ENCODE measurements at regions not wholly inside any gene's neighbourhood (a gene's known extent, or its start where the extent isn't known, plus 50 kb on each side); places are given as distances from the start of the nearest gene placed in this dataset.

DNA sequence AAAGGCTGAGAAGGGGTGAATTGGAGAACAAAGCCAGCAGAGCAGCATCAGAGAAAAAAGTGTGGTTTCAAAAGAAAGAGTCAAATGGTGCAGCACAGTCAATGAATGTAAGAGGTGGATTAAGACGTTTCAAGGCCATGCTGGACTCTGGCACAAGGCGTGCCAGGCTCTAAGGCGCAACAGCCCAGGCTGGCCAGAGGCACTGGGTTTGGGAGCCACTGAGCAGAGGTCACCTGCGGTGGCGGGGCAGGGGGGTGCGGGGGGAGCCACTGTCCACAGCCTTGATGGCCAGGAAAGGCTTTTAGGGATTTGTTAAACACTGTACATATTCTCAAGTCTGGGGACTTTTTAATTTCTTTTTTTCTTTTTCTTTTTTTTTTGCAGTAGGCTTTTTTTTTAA, 222.5 kb upstream of the FAT1 start:
- no peak overlapping the region for H3K27ac ChIP-seq (ENCODE audit: low read depth in 1 of 2, low read length in 1 of 2)
- ATAC-seq (ENCODE audit: insufficient read depth, low FRiP score) (no peak), DNase-seq (no peak)
- no peaks in the 10 kb centered on the region for H3K9me3 ChIP-seq (ENCODE audit: control insufficient read depth in 4 of 4, insufficient read depth in 3 of 4, low read length in 3 of 4)
- 93 to 97% methylated on average over 6 of the region's 6 CpGs for WGBS, 2 donors
- H3K27me3 ChIP-seq (ENCODE audit: control insufficient read depth in 3 of 3, insufficient read depth in 3 of 3, low read length in 2 of 3) = no peaks in the 10 kb centered on the region
- no peak overlapping the region for H3K9ac ChIP-seq (ENCODE audit: insufficient read depth in 1 of 2, low read length in 2 of 2)
- H3K36me3 ChIP-seq (ENCODE audit: control insufficient read depth in 4 of 4, insufficient read depth in 4 of 4, low read length in 4 of 4) = no peaks in the 10 kb centered on the region
- TF ChIP-seq, protein P1, sequence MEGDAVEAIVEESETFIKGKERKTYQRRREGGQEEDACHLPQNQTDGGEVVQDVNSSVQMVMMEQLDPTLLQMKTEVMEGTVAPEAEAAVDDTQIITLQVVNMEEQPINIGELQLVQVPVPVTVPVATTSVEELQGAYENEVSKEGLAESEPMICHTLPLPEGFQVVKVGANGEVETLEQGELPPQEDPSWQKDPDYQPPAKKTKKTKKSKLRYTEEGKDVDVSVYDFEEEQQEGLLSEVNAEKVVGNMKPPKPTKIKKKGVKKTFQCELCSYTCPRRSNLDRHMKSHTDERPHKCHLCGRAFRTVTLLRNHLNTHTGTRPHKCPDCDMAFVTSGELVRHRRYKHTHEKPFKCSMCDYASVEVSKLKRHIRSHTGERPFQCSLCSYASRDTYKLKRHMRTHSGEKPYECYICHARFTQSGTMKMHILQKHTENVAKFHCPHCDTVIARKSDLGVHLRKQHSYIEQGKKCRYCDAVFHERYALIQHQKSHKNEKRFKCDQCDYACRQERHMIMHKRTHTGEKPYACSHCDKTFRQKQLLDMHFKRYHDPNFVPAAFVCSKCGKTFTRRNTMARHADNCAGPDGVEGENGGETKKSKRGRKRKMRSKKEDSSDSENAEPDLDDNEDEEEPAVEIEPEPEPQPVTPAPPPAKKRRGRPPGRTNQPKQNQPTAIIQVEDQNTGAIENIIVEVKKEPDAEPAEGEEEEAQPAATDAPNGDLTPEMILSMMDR (IDR thresholded peaks at IDR 0.05; ENCODE audit: control extremely low read depth, extremely low read depth) = no peak
- peaks cover 0 to 35% (median 18%) of the 10 kb centered on the region in 5 donors for H3K4me1 ChIP-seq (ENCODE audit: control insufficient read depth in 5 of 5, insufficient read depth in 5 of 5, low read length in 5 of 5)
- H3K4me3 ChIP-seq = no peak overlapping the region

DNA sequence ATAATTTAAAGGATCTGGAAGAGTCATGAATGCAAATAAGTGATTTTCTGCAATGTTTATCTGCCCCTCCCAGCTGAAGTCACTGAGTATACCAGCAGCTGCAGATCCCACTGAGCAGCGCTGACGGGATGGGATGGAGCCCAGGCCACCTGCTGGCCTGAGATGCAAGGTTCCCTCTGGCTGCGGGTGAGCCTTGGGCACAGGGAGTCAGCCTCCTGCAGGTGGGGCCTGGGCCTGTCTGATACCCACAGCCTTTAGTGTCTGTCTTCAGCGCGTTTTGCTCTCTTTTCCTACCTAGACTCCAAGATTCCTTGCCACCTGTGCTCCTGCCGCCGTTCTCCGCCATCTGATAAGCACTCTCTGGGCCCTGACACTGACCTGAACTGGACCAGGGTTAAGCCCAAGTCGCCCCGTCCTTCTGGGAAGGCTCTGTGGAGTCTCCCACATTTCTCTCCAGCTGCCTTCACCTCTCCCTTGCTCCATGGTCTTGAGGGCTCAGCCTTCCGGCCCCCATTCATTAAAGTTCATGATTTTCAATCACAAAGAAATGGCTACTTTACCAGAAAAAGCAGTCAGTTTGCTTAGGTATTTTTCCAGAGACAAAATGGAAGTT, 223.1 kb upstream of the FAT1 start:
- Histone ChIP-seq H3K4me3 (no peak overlapping the region), H3K27me3 (ENCODE audit: control insufficient read depth in 3 of 3, insufficient read depth in 3 of 3, low read length in 2 of 3) (no peaks in the 10 kb centered on the region), H3K27ac (ENCODE audit: low read depth in 1 of 2, low read length in 1 of 2) (no peak overlapping the region), H3K9me3 (ENCODE audit: control insufficient read depth in 4 of 4, insufficient read depth in 3 of 4, low read length in 3 of 4) (no peaks in the 10 kb centered on the region), H3K4me1 (ENCODE audit: control insufficient read depth in 5 of 5, insufficient read depth in 5 of 5, low read length in 5 of 5) (peaks cover 0 to 35% (median 18%) of the 10 kb centered on the region in 5 donors), H3K9ac (ENCODE audit: insufficient read depth in 1 of 2, low read length in 2 of 2) (no peak overlapping the region), H3K36me3 (ENCODE audit: control insufficient read depth in 4 of 4, insufficient read depth in 4 of 4, low read length in 4 of 4) (no peaks in the 10 kb centered on the region)
- DNase-seq (no peak), ATAC-seq (ENCODE audit: insufficient read depth, low FRiP score) (no peak)
- WGBS, 2 donors = 81 to 90% methylated on average over 11 of the region's 11 CpGs
- TF ChIP-seq, protein P1 (IDR thresholded peaks at IDR 0.05; ENCODE audit: control extremely low read depth, extremely low read depth) = no peak

DNA sequence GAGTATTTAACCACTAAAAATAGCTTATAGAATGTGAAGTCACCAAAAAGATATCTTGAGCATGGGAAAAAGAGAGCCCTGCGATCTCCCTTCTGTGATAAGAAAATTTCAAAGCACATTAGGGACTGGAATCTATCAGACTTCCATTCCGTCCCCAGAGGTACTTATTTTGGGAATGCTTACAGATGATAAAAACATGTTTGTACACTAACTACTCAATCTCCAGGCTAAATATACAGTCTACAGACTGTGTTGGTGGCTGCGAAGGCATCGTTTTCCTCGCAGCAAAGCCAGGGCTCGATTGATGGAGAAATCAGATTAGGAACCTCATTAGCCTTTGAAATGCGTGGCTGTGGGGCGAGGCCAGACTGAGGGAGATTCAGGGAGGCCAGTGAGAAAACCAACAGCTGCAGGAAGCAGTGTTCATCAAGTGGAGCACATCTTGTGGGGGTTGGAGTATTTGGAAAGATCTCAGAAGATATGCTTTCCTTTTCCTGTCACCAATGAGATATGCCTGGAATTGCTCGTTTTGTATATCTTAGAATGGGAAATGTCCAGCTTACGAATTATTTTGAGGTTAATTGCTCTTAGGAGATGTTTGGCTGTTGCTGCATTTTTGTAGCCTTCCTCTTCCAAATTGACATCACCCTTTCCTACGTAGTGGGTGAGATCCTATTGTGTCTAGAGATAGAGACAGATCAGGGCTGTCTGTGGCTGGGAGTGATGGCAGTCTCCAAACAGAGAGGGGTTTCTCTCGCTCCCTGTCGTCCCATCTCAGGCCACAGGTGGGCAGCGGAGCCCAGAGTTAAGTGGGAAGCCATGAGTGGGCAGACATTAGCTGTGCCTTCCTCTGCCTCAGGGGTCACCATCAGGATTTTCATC, 224.9 kb upstream of the FAT1 start:
- DNase-seq (peak; percentile 66 to 80 (median 68)), ATAC-seq (ENCODE audit: insufficient read depth, low FRiP score) (no peak)
- H3K4me1 ChIP-seq (ENCODE audit: control insufficient read depth in 5 of 5, insufficient read depth in 5 of 5, low read length in 5 of 5) = peaks cover 0 to 18% (median 5%) of the 10 kb centered on the region in 5 donors
- H3K27ac ChIP-seq (ENCODE audit: low read depth in 1 of 2, low read length in 1 of 2) = peak overlapping the region in 1 of 2 donors; percentile 44
- TF ChIP-seq, protein P1 (IDR thresholded peaks at IDR 0.05; ENCODE audit: control extremely low read depth, extremely low read depth) = no peak
- 34 to 41% methylated on average over 14 of the region's 14 CpGs for WGBS, 2 donors
- no peak overlapping the region for H3K9ac ChIP-seq (ENCODE audit: insufficient read depth in 1 of 2, low read length in 2 of 2)
- H3K4me3 ChIP-seq = no peak overlapping the region
- H3K9me3 ChIP-seq (ENCODE audit: control insufficient read depth in 4 of 4, insufficient read depth in 3 of 4, low read length in 3 of 4) = no peaks in the 10 kb centered on the region
- no peaks in the 10 kb centered on the region for H3K36me3 ChIP-seq (ENCODE audit: control insufficient read depth in 4 of 4, insufficient read depth in 4 of 4, low read length in 4 of 4)
- no peaks in the 10 kb centered on the region for H3K27me3 ChIP-seq (ENCODE audit: control insufficient read depth in 3 of 3, insufficient read depth in 3 of 3, low read length in 2 of 3)
